Naive B cell (primary cell): ENCODE measurements at regions not wholly inside any gene's neighbourhood (a gene's known extent, or its start where the extent isn't known, plus 50 kb on each side); places are given as distances from the start of the nearest gene placed in this dataset.

Experiments
- ATAC-seq, 2 donors: fragments of 150-1000 bp; cut with Tn5 transposase; 2 replicates each; pipeline ENCODE4 v1.10.0; 2021; ENCODE audit warnings: low read depth in 2 of 2, mild to moderate bottlenecking in 2 of 2, moderate library complexity in 2 of 2
- DNase-seq: peaks from one replicate; pipeline ENCODE4 v3.0.0; 2022
- H3K27ac Mint-ChIP-seq, 6 donors: one replicate each; pipeline ENCODE4 v1.8.0; 2020 to 2022; ENCODE audit warnings: mild to moderate bottlenecking in 6 of 6, mixed read lengths in 6 of 6, moderate library complexity in 5 of 6, inconsistent platforms in 2 of 6
- H3K27me3 Mint-ChIP-seq, 3 donors: one replicate each; pipeline ENCODE4 v1.8.0; 2021 to 2022; ENCODE audit warnings: mixed read lengths in 3 of 3, mild to moderate bottlenecking in 1 of 3
- H3K36me3 Mint-ChIP-seq, 2 donors: one replicate each; pipeline ENCODE4 v1.8.0; 2020 to 2022; ENCODE audit warnings: mixed read lengths in 2 of 2, inconsistent platforms in 1 of 2, mild to moderate bottlenecking in 1 of 2
- H3K4me1 Mint-ChIP-seq, 3 donors: one replicate each; pipeline ENCODE4 v1.8.0; 2020 to 2022; ENCODE audit warnings: mixed read lengths in 3 of 3, inconsistent platforms in 1 of 3, mild to moderate bottlenecking in 1 of 3, moderate library complexity in 1 of 3
- H3K4me3 Mint-ChIP-seq, 8 donors: one replicate each; pipeline ENCODE4 v1.8.0; 2020 to 2022; ENCODE audit warnings: mild to moderate bottlenecking in 8 of 8, mixed read lengths in 8 of 8, moderate library complexity in 8 of 8, inconsistent platforms in 2 of 8
- H3K9me3 Mint-ChIP-seq, 7 donors: one replicate each; pipeline ENCODE4 v1.8.0; 2020 to 2022; ENCODE audit warnings: mixed read lengths in 7 of 7, mild to moderate bottlenecking in 5 of 7, inconsistent platforms in 2 of 7, moderate library complexity in 1 of 7

DNA sequence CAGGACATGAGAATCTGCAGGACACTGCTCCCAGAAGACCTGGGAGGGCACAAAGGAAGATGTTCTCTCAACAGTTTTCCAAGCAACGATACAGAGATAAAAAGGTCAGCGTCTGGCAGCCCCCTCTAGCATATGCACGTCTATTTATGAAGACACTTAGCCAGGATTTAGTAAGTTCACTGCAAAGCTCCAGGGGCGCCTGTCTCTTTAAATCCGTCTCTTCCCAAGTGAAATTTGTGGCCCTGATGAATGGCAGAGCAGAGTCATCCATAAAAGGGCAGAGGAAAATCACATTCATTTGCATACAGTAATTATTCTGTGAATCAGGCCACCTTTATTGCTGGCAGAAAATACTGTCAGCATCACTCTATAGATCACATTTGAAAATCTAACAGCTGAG is 390.9 kb upstream of the SMIM21 start:
- H3K27me3 Mint-ChIP-seq: no peaks in the 10 kb centered on the region
- H3K4me3 Mint-ChIP-seq: no peak overlapping the region
- H3K4me1 Mint-ChIP-seq: no peaks in the 10 kb centered on the region
- ATAC-seq (no peak), DNase-seq (no peak)
- no peak overlapping the region for H3K27ac Mint-ChIP-seq
- H3K9me3 Mint-ChIP-seq: peaks cover 0 to 10% (median 5%) of the 10 kb centered on the region in 7 donors
- H3K36me3 Mint-ChIP-seq: no peaks in the 10 kb centered on the region

DNA sequence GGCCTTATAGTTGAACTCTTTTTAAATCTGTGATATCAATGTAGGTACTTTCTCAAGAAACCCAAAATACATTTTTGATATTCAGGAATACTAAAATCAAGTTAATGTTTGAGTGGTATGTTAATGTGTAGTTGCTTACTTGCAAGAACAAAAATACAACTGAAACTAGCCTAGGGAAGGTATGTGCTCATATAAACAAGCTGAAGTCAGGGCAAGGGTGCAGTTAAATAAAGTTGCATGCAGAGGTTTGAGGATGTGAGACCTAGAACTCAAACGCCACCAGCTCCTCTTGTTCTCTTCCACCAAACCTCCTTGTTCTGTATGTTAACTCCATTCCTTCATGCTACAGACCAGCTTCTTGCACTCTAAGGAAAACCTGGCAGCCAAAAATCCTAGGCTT is 388.3 kb upstream of the SMIM21 start:
- no peak for DNase-seq
- H3K4me1 Mint-ChIP-seq: no peaks in the 10 kb centered on the region
- no peak overlapping the region for H3K27ac Mint-ChIP-seq
- H3K36me3 Mint-ChIP-seq: no peaks in the 10 kb centered on the region
- no peaks in the 10 kb centered on the region for H3K27me3 Mint-ChIP-seq
- H3K9me3 Mint-ChIP-seq: peaks cover 0 to 14% (median 5%) of the 10 kb centered on the region in 7 donors
- no peak for ATAC-seq
- no peak overlapping the region for H3K4me3 Mint-ChIP-seq

DNA sequence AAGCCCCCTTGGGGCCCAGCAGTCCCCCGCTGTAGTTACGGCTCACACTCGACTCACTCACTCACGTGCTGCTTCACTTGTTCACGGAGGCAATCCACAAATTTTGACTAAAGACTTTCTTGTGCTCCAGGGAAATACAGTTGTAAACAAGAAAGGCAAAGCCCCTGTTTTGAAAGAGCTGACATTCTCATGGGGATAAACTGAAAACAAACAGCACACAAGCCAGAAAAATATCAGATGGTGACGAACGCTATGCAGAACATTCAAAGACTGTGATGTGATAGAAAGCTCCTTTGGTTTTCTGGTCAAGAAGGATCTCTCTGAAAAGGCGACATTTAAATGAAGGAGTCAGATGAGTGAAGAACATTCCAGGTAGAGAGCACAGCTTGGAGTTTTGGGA is 385.3 kb upstream of the SMIM21 start:
- H3K4me3 Mint-ChIP-seq: no peak overlapping the region
- ATAC-seq: no peak

DNA sequence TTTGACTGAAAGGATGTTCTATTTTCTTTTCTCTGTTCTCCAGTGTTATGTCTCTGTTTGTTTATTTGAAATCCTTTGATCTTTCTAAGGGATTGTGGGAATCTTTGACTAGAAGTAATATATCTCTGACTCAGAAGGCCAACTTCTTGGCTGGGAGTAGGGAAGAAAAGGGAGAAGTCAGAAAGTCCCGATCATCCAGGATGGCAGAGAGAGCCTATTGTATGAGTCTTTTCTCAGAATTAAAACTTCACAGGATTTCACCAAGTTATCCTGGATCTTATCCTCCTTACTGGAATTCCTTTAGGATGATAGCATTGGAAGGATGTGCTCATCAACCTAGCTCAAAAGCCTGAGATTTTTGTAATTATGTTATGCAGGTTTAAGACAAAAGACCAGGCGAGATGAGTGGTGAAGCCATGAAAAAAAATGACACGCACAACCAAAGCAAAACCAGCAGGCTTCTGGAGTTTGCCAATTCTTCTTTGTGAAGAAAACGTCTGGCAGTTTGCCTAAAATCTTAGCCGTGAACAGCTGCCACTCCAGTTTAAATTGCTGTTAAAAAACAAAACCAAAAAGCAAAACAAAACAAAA is 383.6 kb upstream of the SMIM21 start:
- peaks cover 0 to 4% (median 0%) of the 10 kb centered on the region in 3 donors for H3K27me3 Mint-ChIP-seq
- peaks cover 0 to 15% (median 4%) of the 10 kb centered on the region in 7 donors for H3K9me3 Mint-ChIP-seq
- H3K4me1 Mint-ChIP-seq: no peaks in the 10 kb centered on the region
- DNase-seq: no peak
- H3K36me3 Mint-ChIP-seq: no peaks in the 10 kb centered on the region
- H3K4me3 Mint-ChIP-seq: no peak overlapping the region
- no peak for ATAC-seq
- H3K27ac Mint-ChIP-seq: no peak overlapping the region

More for the DNA sequence above, 385.3 kb upstream of the SMIM21 start:
- no peak for DNase-seq
- Mint-ChIP-seq H3K9me3 (peaks cover 0 to 15% (median 4%) of the 10 kb centered on the region in 7 donors), H3K27ac (no peak overlapping the region), H3K27me3 (peaks cover 0 to 4% (median 0%) of the 10 kb centered on the region in 3 donors), H3K36me3 (no peaks in the 10 kb centered on the region), H3K4me1 (no peaks in the 10 kb centered on the region)

DNA sequence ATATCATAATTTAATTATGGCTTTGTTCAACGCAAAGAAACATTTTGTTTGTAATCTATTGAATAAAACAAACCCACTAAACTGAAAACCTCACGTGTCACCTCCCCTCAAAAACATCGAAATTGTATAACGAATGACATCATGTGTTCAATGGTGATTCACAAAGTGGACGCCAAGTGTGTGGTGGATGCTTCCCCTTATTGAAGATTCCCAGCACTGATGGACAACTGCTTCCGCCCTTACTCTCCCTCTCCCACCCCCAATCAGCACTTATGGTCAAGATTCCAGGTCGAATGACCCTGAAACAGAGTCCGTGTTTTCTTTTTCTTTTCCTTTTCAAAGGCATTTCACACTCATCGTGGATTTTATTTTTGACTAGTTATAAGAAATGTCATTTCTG is 383.0 kb upstream of the SMIM21 start:
- Mint-ChIP-seq H3K4me3 (no peak overlapping the region), H3K9me3 (peaks cover 0 to 15% (median 4%) of the 10 kb centered on the region in 7 donors), H3K27me3 (peaks cover 0 to 4% (median 0%) of the 10 kb centered on the region in 3 donors), H3K4me1 (no peaks in the 10 kb centered on the region), H3K36me3 (no peaks in the 10 kb centered on the region), H3K27ac (no peak overlapping the region)
- no peak for DNase-seq
- ATAC-seq: no peak

DNA sequence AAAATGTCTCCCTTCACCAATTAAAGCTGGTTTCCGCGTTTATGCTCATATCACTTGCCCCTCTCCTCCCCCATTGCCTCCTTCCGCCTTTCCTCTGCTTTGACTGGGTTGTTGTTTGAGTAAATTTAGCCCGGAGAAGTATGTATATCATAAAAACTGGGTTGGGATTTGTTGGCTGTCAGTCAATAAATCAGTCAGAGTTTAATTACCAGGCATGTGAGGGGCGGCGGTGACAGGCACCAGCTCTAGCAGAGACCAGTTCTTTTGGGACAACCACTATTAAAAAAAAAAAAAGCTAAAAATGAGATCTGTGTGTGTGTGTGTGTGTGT is 382.4 kb upstream of the SMIM21 start:
- no peaks in the 10 kb centered on the region for H3K4me1 Mint-ChIP-seq
- peaks cover 0 to 15% (median 4%) of the 10 kb centered on the region in 7 donors for H3K9me3 Mint-ChIP-seq
- H3K27ac Mint-ChIP-seq: no peak overlapping the region
- peaks cover 0 to 4% (median 0%) of the 10 kb centered on the region in 3 donors for H3K27me3 Mint-ChIP-seq
- H3K4me3 Mint-ChIP-seq: no peak overlapping the region
- no peak for ATAC-seq
- no peaks in the 10 kb centered on the region for H3K36me3 Mint-ChIP-seq
- no peak for DNase-seq

DNA sequence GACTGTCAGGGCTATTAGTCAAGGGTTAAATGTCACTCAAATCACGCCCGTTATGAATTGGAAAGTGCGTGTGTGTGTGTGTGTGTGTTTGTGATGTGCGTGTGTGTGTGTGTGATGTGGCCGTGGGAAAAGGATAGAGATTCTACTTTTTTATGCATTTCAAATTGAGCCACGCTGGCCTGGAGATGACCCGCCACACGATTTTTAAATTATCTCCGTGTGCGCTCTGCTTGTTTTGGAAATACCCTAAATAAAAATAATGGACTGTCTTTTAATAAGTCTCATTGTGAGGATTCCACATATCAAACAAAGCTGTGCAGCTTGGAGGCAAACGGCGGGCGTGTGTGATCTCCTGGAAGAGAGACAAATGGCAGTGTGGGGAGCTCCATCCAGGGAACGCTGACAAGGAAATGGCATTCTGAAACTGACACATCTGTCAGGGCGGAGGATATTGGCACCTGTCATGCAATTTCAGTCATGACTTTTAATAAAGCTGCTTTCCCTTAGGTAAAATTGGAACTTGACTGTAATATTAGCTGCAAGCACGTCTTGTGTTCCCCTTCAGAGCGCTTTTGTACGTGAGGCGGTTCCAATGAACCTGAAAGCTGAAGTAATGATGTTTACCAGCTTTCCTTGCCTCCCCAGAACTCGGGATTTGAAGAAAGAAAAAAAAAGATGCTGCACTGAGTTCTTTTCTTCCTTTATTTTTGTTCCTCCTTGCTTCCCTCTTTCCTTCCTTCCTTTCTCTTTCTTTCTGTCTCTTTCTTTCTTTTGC is 381.8 kb upstream of the SMIM21 start:
- Mint-ChIP-seq H3K4me3 (no peak overlapping the region), H3K27me3 (peaks cover 0 to 4% (median 0%) of the 10 kb centered on the region in 3 donors), H3K9me3 (peaks cover 0 to 15% (median 2%) of the 10 kb centered on the region in 7 donors), H3K27ac (no peak overlapping the region), H3K36me3 (no peaks in the 10 kb centered on the region), H3K4me1 (no peaks in the 10 kb centered on the region)
- DNase-seq (no peak), ATAC-seq (no peak)

DNA sequence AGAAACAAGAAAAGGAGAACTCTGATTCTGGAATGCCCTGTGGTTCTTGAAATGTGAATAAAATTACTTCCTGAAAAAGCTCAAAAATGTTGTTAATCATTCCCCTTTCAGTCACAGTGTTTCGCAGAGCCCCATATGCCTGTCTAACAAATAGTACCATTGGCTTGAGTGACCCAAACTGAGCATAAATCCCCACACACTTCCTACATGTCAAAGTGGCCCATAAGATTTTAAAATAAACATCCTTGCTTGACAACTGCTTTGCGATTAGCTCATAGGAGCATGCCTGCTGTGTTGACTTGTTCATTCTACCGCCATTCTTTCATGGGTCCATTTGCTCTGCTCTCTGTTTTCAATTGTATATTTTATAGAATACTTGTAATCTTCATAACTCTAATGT is 377.8 kb upstream of the SMIM21 start:
- DNase-seq (no peak), ATAC-seq (no peak)
- Mint-ChIP-seq H3K27me3 (peaks cover 4 to 8% (median 7%) of the 10 kb centered on the region in 3 donors), H3K27ac (no peak overlapping the region), H3K9me3 (peaks cover 0 to 13% (median 2%) of the 10 kb centered on the region in 7 donors), H3K36me3 (no peaks in the 10 kb centered on the region), H3K4me1 (no peaks in the 10 kb centered on the region), H3K4me3 (no peak overlapping the region)

DNA sequence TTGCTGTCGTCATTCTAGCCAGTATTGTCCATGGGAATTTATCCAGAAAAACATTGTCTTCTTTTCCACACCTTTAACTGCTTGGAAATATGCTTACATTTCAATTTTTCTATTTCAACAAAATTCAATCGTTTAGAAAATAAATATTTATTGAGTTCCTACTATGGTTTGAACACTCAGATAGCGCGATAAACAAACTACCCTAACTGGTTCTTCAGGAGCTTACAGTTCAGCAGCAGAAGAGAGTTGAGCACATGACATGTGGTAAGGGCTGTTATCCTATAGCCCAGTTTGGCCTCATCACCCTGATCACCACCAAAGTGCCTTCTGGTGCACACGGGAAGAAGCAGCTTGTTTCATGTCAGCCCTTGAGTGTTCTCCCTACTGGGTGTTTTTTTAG is 375.2 kb upstream of the SMIM21 start:
- H3K36me3 Mint-ChIP-seq: no peaks in the 10 kb centered on the region
- no peaks in the 10 kb centered on the region for H3K4me1 Mint-ChIP-seq
- no peak overlapping the region for H3K4me3 Mint-ChIP-seq
- no peak for ATAC-seq
- peaks cover 0 to 8% (median 7%) of the 10 kb centered on the region in 3 donors for H3K27me3 Mint-ChIP-seq
- H3K27ac Mint-ChIP-seq: no peak overlapping the region
- no peak for DNase-seq
- H3K9me3 Mint-ChIP-seq: peaks cover 0 to 5% (median 2%) of the 10 kb centered on the region in 7 donors

DNA sequence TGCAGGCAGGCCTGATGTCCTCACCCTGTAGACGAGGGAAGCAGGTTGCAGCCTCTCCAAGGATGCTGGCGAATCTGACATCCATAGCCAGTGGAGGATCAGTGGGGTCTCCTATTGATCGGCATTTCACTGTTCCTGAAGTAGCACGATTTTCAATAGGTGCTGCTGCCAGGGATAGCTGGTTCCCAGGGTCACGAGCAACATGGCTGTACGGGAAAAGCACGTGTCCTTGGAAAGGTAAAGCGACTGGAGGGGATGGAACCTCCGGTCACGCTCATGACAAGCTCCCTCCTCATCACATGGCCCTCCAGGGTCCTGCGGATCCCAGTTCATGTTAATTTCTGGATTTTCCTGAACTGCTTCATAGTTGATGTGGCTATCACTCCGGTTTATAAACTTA is 373.7 kb upstream of the SMIM21 start:
- H3K27ac Mint-ChIP-seq: no peak overlapping the region
- no peak overlapping the region for H3K4me3 Mint-ChIP-seq
- H3K36me3 Mint-ChIP-seq: no peaks in the 10 kb centered on the region
- DNase-seq (no peak), ATAC-seq (no peak)
- peaks cover 0 to 9% (median 3%) of the 10 kb centered on the region in 7 donors for H3K9me3 Mint-ChIP-seq
- peaks cover 0 to 8% (median 7%) of the 10 kb centered on the region in 3 donors for H3K27me3 Mint-ChIP-seq
- no peaks in the 10 kb centered on the region for H3K4me1 Mint-ChIP-seq

DNA sequence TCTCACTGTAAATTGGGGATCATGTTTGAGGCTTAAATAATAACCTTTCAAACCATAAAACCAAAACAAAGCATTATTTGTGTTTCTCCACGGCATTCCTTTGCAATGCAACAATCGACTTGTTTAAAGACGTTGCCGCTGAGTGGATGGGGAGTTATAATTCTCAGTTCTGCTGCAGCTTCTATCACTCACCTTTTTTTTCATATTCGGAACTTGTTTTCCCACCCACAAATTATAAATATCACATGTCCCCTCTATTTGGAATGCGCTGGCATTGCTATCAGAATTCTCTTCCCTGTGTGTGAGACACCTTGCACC is 372.8 kb upstream of the SMIM21 start:
- H3K4me1 Mint-ChIP-seq: no peaks in the 10 kb centered on the region
- ATAC-seq: no peak
- no peak overlapping the region for H3K4me3 Mint-ChIP-seq
- H3K27ac Mint-ChIP-seq: peak overlapping the region in 1 of 6 donors; percentile 55
- H3K27me3 Mint-ChIP-seq: peaks cover 0 to 8% (median 7%) of the 10 kb centered on the region in 3 donors
- H3K9me3 Mint-ChIP-seq: peaks cover 0 to 9% (median 5%) of the 10 kb centered on the region in 7 donors
- H3K36me3 Mint-ChIP-seq: no peaks in the 10 kb centered on the region
- DNase-seq: no peak

DNA sequence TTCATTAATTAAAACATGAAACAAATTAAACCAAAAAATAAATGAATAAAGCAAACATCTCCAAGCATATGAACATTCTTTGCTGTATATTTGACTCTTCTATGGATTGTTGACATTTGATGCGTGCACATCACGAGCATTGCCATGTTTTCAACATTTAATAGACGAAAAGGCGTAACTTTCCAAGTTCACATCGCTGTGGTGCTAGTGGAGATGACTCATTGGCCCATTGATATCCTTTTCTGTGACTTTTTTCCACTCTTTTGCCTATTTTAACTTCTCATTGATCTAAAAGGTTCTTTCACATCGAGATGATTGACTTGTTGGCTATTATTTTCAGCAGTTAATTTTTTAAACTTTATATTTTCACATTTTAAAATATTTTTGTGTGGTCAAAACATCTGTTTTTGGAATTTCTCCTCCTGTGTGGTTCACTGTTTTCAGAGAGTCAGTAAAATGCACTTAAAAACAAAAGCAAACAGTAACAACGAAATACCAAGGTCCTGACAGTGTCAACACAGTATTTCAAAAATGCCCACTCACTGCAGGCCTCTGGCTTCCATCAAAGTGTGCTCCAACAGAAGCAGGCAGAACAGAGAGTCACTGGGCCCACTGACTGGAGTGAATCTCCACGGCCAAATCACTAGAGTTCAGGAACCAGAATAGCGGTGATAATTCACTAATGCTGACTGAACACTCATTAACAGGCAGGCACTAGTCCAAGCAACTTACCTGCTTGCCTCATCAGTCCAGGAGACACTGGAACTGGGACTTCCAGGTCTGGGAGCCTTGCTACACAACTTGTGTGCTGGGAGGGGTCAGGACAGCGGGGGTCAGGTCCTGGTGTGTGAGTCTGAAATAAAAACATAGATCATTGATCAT is 372.2 kb upstream of the SMIM21 start:
- Mint-ChIP-seq H3K4me3 (no peak overlapping the region), H3K27me3 (peaks cover 0 to 8% (median 7%) of the 10 kb centered on the region in 3 donors), H3K4me1 (no peaks in the 10 kb centered on the region), H3K36me3 (no peaks in the 10 kb centered on the region), H3K9me3 (peaks cover 0 to 10% (median 5%) of the 10 kb centered on the region in 7 donors), H3K27ac (no peak overlapping the region)
- ATAC-seq: no peak
- DNase-seq: no peak

DNA sequence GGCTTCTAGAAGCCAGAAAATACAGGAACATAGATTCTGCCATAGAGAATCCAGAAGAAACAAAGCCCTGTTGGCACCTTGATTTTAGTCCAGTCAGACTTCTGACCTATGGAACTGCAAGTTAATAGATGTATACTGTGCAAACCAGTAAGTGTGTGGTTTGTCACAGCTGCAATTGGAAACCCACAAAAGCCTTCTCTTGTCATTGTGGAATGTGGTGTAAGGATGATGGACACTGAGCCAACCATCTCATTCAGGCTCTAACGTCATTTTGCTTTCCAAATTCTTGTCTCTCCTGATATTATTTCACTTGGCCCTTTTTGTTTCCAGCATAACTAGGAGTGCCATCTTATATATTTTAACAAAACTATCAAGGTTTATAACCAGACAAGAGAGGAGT is 369.5 kb upstream of the SMIM21 start:
- DNase-seq (no peak), ATAC-seq (no peak)
- peaks cover 0 to 8% (median 7%) of the 10 kb centered on the region in 3 donors for H3K27me3 Mint-ChIP-seq
- peaks cover 4 to 34% (median 10%) of the 10 kb centered on the region in 7 donors for H3K9me3 Mint-ChIP-seq
- no peaks in the 10 kb centered on the region for H3K36me3 Mint-ChIP-seq
- no peak overlapping the region for H3K4me3 Mint-ChIP-seq
- H3K4me1 Mint-ChIP-seq: no peaks in the 10 kb centered on the region
- H3K27ac Mint-ChIP-seq: peak overlapping the region in 1 of 6 donors; percentile 62
